GM12874 (cell line): ENCODE measurements at regions not wholly inside any gene's neighbourhood (a gene's known extent, or its start where the extent isn't known, plus 50 kb on each side); places are given as distances from the start of the nearest gene placed in this dataset.

Experiments used
- TF ChIP-seq, protein P1 (sequence below): IDR thresholded peaks from 2 replicates; pipeline ENCODE4 v1.5.1; 2011; ENCODE audit warnings: low read depth, mild to moderate bottlenecking, control low read depth, low read length, moderate library complexity; ENCODE audit not compliant: insufficient read depth

DNA sequence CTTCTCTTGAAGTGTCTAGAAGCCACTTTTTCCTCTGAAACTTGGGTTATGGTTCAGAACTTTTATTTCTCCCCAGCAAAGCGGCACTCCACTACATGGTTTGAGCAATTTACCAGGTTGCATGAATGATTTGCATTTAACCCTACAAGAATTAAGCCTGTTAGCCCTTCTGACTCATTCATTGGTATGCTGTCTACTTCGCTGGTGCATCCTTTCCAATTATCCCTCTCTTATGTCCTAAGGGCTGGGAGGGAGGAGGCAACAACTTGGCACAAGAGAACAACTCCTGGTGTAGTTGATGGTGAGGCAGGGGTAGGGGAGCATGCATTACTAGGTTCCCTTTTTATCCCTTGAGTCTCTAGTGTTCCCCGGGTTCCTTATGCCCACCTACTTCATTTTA lies 293.4 kb upstream of the MEX3C start:
- TF ChIP-seq, protein P1, sequence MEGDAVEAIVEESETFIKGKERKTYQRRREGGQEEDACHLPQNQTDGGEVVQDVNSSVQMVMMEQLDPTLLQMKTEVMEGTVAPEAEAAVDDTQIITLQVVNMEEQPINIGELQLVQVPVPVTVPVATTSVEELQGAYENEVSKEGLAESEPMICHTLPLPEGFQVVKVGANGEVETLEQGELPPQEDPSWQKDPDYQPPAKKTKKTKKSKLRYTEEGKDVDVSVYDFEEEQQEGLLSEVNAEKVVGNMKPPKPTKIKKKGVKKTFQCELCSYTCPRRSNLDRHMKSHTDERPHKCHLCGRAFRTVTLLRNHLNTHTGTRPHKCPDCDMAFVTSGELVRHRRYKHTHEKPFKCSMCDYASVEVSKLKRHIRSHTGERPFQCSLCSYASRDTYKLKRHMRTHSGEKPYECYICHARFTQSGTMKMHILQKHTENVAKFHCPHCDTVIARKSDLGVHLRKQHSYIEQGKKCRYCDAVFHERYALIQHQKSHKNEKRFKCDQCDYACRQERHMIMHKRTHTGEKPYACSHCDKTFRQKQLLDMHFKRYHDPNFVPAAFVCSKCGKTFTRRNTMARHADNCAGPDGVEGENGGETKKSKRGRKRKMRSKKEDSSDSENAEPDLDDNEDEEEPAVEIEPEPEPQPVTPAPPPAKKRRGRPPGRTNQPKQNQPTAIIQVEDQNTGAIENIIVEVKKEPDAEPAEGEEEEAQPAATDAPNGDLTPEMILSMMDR = no peak

- TF ChIP-seq, protein P1 = no peak
Observed at GRCh38 chr18:51491678-51492372, 294.3 kb upstream of the MEX3C start.

DNA sequence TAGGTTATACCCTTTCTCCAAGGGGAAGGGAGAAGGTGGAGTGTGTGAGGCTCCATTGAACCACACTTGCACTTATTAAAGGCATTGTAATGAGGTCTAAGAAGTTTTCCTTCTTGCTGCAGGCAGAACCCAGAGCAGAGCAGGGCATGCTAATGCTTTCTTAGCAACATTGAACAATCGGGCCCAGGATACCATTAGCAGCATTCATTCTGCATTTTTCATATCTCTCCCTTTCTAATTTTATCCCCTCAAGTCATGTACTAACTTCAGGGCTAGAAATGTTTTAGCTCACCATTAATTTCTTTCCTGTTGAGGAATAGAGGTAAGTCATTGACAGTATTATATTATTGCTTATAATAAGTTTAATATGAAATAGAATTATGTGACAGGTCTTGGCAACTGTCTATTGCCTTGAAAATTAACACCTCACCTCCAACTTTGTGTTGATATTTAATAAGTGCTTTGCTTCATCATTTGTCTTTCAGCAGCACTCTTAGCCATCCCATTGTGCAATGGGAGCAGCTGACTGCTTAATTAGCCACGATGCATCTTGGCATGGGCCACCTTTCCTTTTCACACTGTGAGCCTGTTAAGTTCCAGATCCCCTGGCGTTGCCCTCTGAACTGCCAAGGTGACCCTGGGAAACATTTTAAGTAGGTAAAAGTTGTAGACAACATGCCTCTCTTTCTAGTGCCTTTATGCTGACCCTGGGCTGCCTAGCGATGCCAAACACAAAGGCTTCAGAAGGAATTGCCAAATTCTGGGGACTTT lies 300.8 kb upstream of the MEX3C start:
- TF ChIP-seq, protein P1 = no peak

- TF ChIP-seq, protein P1 = no peak
Observed at GRCh38 chr18:51503351-51503750, 305.9 kb upstream of the MEX3C start.

- TF ChIP-seq, protein P1 = no peak
Observed at GRCh38 chr18:51506811-51507210, 309.3 kb upstream of the MEX3C start.

- TF ChIP-seq, protein P1 = no peak
Observed at GRCh38 chr18:51510020-51510419, 312.5 kb upstream of the MEX3C start.

- TF ChIP-seq, protein P1 = no peak
Observed at GRCh38 chr18:51513517-51513916, 316.0 kb upstream of the MEX3C start.
